Embryonic facial prominence (tissue), 1 donor: ENCODE measurements at regions not wholly inside any gene's neighbourhood (a gene's known extent, or its start where the extent isn't known, plus 50 kb on each side); places are given as distances from the start of the nearest gene placed in this dataset.

ENCODE experiments used
- DNase-seq: peaks from one replicate; pipeline ENCODE4 v3.0.0-alpha.2; 2016; ENCODE audit errors: extremely low spot score

DNA sequence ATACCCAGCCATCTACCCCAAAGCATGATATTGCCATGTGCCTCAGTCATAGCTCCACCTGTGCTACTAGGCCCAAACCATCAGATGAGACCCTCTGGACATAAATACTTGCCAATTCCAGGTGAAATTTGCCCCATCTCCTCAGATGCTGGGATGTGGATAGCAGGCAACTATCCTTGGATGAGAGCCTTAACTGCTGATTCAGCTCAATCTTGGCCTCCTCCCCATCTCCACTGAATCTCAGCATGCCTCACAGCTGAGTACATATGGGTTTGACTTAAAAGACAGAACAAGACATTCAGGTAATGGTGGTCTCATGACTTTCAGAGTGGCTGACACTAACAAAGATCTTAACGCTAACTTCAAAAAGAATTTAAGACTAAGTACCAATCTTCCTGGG lies 50.8 kb upstream of the KLHL13 start:
- no peak for DNase-seq

DNA sequence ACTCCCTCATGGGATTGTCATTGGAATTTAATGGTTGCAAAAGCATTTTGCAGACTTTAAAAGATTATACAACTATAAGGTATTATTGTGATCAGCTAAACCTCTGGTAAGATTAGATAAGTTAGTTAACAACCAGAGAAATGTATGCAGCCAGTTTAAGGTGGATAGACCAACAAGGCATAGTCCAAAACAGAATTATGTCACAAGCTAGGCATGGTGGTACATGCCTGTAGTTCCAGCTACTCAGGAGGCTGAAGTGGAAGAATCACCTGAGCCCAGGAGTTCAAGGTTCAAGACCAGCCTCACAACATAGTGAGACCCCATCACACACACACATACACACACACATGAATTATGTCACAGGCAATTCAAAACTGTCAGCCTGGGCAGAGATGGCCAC lies 54.7 kb upstream of the KLHL13 start:
- no peak for DNase-seq

DNA sequence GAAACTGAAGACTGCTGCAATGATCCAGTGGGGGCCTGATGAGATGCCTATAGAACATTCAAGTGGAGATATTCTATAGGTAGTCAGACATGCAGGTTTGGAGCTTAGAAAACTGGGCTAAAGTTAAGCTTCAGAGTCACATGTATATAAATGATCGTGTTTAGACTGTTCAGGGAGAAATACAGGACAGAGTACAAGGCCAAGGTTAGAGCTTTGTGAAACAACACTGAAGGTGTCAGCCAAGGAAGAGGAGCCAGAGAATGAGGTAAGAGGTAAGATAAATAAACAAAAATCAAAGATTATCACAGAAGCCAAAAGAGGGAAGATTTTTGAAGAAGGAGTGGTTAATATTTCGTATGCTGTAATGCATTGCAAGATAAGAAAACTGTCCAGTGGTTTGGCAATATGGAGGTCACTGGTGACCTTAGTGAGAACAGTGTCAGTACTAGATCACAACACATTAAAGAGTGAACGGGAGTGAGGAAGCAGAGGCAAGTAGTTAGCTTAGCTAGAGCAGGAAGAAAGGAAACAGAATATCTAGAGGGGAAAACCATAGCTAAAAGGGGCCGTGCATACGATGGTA lies 58.0 kb upstream of the KLHL13 start:
- DNase-seq, result no peak

DNA sequence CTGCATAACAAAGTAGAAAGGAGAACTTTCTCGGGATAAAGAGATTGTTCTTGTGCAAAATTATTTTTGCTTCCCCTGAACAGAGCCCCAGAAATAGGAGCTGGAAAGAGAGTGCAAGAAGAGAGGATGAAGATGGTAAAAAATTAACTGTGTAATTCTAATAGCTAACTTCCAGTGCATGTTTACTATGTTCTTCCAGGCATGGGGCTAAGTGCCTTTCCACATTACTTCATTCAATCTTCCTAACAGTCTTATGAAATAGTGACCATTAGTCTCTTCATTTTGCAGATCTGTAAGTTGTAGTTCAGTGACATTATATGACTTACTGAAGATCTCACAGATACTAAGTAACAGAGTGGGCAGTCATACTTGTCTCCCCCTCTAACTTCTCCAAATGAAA lies 61.1 kb upstream of the KLHL13 start:
- DNase-seq, result no peak

- no peak for DNase-seq
Measured at GRCh38 chrX:118178450-118178849, 61.8 kb upstream of the KLHL13 start.

DNA sequence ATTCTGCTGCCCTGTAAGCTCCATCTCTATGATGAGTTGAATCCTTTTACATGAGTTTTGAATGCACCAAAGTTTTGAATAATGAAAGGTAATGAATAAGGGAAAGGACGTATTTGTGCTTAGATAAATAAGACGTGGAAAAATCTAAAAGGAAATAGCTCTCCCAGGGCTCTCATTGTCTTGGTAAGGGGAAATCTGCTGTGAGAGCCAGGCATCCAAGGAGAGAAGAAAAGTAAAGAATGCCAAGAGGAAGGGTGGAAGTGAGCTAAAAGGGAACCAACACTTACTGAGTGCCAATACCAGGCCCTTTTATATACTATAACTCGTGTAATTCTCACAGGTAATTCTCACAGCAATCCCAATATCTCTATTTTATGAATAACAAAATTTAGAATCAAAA lies 62.6 kb upstream of the KLHL13 start:
- no peak for DNase-seq

DNA sequence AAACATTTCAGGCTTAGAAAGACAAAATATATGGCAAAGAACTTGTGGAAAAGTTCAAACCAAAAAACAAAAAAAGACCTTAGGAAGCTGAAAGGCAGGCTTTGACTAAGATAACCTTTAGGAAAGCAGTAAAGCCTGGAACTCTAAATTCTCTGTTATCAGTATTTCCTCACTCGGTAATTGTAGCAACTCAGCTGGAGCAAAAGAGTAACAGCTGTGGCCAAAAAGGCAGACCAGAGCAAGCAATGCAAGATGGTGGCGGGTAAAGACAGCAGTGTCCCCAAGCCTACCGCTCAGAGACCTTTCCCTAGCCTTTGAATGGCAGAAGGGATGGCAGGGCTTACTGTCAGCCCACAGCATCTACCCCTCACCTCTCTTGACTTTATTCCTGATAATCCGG lies 63.1 kb upstream of the KLHL13 start:
- no peak for DNase-seq

DNA sequence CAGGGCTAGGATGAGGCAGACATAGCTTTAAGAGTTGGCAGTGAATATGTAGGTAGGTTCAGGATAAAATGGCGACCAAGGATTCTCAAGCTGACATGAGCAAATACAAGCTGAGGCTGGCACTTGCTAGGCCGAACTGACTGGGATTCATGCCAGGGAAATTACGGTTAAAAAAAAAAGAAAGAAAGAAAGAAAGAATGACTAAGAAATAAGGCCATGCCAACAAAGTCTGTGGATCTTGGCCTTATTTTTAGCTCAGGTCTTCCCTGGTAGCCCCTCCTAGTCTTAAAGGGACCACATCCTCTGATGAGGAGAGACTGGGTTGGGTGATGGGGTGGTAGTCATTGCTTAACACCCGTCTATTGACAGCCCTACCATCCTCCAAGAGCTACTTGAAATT lies 64.4 kb upstream of the KLHL13 start:
- DNase-seq, result no peak

- DNase-seq, result no peak
Measured at GRCh38 chrX:118182025-118182424, 65.4 kb upstream of the KLHL13 start.

- no peak for DNase-seq
Measured at GRCh38 chrX:118182681-118183080, 66.1 kb upstream of the KLHL13 start.

DNA sequence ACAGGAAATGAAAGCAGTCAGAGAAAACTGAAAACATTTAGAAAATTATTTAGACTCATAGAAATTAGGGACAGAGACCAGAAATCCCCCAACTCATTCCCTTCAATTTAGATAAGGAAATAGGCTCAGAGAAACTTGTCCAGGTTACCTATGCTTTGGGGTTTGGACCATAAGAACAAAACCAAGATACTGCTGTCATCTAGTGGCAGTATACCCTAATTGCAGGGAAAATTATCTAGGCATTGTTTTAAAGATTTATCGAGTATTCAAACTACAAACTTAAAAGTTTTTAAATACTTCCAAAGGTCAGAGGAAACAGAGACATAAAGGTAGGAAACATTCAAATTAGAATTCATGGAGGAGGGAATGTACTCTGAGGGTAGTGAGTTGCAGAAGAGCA lies 67.0 kb upstream of the KLHL13 start:
- no peak for DNase-seq

DNA sequence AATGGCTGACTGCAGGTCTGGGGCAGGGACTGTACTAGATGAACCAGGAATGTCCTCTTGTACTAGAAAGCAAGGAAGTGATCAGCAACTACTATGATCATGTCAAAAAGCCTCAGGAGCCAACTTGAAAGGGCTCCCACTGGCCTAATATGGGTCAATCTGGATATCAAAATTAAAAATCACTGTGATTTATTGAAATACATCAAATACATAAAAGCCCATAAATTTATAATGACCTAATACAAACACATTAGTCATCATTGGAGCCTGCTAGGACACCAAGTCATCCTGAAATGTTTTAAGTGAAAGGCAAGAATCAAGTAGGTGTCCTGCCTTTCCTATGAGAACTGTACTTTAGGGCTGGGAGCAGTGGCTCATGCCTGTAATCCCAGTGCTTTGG lies 70.5 kb upstream of the KLHL13 start:
- DNase-seq, result no peak

- DNase-seq, result no peak
Measured at GRCh38 chrX:118189000-118189399, 72.4 kb upstream of the KLHL13 start.

GRCh38 chrX:118189628-118190027 lies 73.0 kb upstream of the KLHL13 start:
- no peak for DNase-seq

DNA sequence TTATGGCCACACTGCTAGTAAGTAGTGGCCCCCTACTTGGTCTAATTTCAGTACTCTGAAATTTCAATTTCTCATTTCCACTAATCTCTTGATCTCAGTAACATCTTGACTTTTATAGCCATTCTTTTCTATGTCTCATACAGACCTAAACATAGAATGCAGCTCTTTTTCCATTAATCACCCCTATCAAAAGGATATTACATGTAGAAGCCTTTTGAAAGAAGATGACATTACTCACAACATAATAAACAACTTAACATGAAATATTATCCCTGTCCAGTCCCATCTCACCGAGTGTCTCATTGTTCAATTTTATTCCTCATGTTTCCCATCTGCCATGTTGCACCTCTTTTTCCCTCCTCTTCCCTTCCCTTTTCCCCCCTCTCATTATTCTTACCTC lies 81.1 kb upstream of the KLHL13 start:
- DNase-seq, result no peak

DNA sequence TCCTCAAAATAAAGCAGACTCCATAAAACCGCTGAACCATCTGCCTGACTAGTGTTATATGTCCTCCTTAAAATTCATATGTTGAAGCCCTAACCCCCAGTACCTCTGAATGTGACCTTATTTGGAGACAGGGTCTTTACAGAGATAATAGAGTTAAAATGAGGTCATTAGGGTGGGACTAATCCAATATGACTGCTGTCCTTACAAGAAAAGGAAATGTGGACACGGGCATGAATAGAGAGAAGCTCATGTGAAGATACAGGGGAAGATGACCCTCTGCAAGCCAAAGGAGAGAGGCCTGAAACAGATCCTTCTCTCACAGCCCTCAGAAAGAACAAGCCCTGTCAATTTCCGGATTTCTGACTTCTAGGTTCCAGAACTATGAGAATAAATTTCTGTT lies 82.0 kb upstream of the KLHL13 start:
- no peak for DNase-seq

- no peak for DNase-seq
Measured at GRCh38 chrX:118199997-118200396, 83.4 kb upstream of the KLHL13 start.

GRCh38 chrX:118205421-118206395 lies 89.1 kb upstream of the KLHL13 start:
- DNase-seq, result no peak

DNA sequence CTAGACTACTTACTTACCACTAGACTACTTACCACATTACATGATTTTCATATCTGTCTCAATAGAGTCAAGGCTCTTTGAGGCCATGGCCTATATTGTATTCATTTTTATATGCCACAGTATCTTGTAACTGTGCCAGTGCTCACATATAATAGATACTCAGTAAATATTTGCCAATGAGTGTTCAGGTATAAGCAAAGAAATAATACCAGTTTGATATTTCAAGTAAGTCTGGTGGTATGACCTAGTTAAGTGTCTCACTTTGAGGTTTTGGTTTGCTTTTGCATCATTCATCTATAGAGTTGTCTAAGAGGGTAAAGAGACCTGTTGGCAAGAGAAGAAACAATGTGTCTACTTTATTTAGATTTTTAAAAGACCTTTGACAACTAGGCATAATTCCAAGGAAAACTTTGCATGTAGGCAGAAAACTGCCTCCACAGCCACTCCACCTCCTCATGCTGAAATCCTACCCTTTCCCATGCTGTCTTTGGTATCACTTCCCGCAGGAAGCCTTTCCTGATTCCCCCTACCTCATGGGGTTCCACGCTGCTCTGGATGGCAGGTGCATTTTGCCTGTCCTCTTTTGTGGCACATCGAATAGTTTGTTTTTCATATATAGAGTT lies 91.3 kb upstream of the KLHL13 start:
- DNase-seq, result no peak

- DNase-seq, result no peak
Measured at GRCh38 chrX:118208481-118208880, 91.9 kb upstream of the KLHL13 start.

DNA sequence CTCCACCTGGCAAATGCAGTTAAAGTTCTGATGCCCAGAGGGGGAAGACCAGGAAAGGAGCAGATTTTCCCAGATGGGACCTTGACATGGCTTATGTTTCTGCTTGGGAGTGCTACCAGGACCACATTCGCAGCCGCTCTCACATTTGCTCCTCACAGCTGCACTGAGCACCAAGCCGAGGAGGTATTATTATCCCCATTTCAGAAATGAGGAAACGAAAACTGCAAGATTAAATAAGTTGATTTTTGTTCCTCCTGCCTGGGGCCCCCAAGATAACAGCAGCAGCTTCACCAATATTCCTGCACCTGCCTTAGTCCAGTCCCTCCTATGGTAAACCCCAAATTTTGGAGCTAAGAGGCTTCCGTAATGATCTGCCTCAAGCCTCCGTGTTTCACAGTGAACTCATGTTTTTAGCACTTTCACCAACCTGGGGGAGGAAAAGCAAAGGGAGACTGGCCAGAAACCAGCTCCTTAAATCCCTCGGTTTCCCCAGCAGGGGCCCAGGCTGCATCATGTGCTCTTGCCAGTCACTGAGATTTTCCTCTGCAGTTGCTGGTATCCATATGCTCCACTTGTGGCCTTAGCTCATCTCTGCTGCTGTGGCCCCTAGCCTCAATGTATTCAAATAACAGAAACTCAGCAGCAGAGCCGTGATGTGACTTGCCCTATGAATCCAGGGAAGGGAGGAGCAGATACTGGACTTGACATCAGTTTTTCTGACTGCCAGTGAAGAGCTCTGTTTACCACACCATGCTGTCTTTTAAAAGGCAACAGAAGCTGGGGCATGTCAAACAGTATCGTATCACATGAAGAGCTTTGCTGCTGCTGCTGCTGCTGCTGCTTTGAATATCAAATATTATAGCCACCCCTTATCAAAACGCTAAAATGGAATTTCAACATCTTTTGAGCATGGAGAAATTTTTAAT lies 95.5 kb upstream of the KLHL13 start:
- no peak for DNase-seq

DNA sequence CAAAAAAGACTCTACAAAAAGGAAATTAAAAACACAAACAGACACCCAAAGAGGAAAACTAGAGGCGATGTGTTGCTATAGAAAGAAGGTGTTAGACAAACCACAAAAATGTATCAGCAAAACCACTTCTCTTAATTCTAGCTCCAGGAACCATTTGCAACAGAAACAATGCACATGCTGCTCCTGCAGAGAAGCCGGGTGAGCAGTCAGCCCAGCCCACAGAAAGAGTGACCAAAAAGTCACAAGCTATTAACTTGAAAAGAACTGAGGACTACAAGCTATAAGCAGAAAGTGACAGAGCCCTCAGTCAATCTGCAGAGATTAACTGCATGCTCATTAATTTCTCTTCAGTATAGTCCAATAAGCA lies 96.2 kb upstream of the KLHL13 start:
- DNase-seq, result no peak
